HEK293 (cell line): ENCODE measurements at regions not wholly inside any gene's neighbourhood (a gene's known extent, or its start where the extent isn't known, plus 50 kb on each side); places are given as distances from the start of the nearest gene placed in this dataset.

Source experiments
- ELK4 ChIP-seq: IDR thresholded peaks from 2 replicates; pipeline ENCODE4 v1.6.1; 2011; ENCODE audit warnings: mild to moderate bottlenecking, low read depth, low read length, borderline replicate concordance
- PATZ1 ChIP-seq: fragments of 450-650 bp; formaldehyde crosslinking; IDR thresholded peaks from 2 replicates; pipeline ENCODE4 v1.5.1; 2016; ENCODE audit warnings: missing biosample characterization, missing genetic modification characterization
- REST ChIP-seq: fragments of 450-650 bp; formaldehyde crosslinking; IDR thresholded peaks from 2 replicates; pipeline ENCODE4 v1.5.1; 2016; ENCODE audit warnings: missing biosample characterization, missing genetic modification characterization
- TRIM28 ChIP-seq: IDR thresholded peaks from 2 replicates; pipeline ENCODE4 v1.6.1; 2011; ENCODE audit warnings: low read length, control low read depth, borderline replicate concordance
- ZBTB20 ChIP-seq: fragments of 450-650 bp; formaldehyde crosslinking; IDR thresholded peaks from 2 replicates; pipeline ENCODE4 v1.5.1; 2016; ENCODE audit warnings: missing biosample characterization, missing genetic modification characterization
- ZBTB7A ChIP-seq: fragments of 450-650 bp; formaldehyde crosslinking; IDR thresholded peaks from 2 replicates; pipeline ENCODE4 v1.5.1; 2016; ENCODE audit warnings: low read depth, missing biosample characterization, missing genetic modification characterization
- ZFP37 ChIP-seq: fragments of 450-650 bp; formaldehyde crosslinking; IDR thresholded peaks from 2 replicates; pipeline ENCODE4 v1.5.1; 2016; ENCODE audit warnings: missing biosample characterization, missing genetic modification characterization
- ZNF24 ChIP-seq: fragments of 450-650 bp; formaldehyde crosslinking; IDR thresholded peaks from 2 replicates; pipeline ENCODE4 v1.5.1; 2016; ENCODE audit warnings: missing biosample characterization, missing genetic modification characterization
- ZNF341 ChIP-seq: fragments of 450-650 bp; formaldehyde crosslinking; IDR thresholded peaks from 2 replicates; pipeline ENCODE4; 2016; ENCODE audit warnings: low read depth, missing biosample characterization, missing genetic modification characterization
- ZNF510 ChIP-seq: fragments of 450-650 bp; formaldehyde crosslinking; IDR thresholded peaks from 2 replicates; pipeline ENCODE4 v1.5.1; 2018; ENCODE audit warnings: mild to moderate bottlenecking, missing genetic modification characterization, missing biosample characterization; ENCODE audit not compliant: insufficient replicate concordance
- ZXDB ChIP-seq: fragments of 450-650 bp; formaldehyde crosslinking; IDR thresholded peaks from 2 replicates; pipeline ENCODE4 v1.5.1; 2016; ENCODE audit warnings: missing biosample characterization, missing genetic modification characterization
- TF ChIP-seq, protein P1 (sequence below): fragments of 450-650 bp; formaldehyde crosslinking; IDR thresholded peaks from 2 replicates; pipeline ENCODE4 v1.5.1; 2016; ENCODE audit warnings: missing biosample characterization, missing genetic modification characterization

DNA sequence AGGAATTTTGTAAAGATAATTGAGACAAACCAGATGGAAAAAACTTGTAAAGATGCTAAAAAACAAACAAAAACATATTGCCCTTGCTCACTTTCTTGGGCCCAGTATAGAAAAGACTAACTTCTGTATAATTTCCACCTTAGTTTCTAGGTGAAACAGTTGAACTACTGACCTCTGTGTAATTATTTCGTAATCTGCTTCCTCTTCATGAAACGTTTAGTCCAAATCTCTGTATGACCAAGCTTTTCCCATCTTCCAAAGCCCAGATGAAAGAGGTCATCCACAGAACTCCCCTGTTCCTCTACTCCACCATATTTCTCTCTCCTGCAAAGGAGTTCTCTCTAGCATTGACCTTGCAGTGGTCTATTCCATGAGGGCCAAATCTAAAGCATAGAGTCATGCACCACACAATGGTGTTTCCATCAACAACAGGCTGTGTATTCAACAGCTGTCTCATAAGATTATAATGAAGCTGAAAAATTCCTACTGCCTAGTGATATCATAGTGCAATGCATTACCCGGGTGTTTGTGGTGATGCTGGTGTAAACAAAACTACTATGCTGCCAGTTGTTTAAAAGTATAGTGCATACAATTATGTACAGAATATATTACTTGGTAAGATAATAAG lies 647.6 kb downstream of the TNS3 start:
- TF ChIP-seq, protein P1, sequence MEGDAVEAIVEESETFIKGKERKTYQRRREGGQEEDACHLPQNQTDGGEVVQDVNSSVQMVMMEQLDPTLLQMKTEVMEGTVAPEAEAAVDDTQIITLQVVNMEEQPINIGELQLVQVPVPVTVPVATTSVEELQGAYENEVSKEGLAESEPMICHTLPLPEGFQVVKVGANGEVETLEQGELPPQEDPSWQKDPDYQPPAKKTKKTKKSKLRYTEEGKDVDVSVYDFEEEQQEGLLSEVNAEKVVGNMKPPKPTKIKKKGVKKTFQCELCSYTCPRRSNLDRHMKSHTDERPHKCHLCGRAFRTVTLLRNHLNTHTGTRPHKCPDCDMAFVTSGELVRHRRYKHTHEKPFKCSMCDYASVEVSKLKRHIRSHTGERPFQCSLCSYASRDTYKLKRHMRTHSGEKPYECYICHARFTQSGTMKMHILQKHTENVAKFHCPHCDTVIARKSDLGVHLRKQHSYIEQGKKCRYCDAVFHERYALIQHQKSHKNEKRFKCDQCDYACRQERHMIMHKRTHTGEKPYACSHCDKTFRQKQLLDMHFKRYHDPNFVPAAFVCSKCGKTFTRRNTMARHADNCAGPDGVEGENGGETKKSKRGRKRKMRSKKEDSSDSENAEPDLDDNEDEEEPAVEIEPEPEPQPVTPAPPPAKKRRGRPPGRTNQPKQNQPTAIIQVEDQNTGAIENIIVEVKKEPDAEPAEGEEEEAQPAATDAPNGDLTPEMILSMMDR (tag by site-specific recombination) = no peak
- TF ChIP-seq ZNF510 (tag by site-specific recombination) (no peak), ZNF24 (tag by site-specific recombination) (no peak), ELK4 (no peak), TRIM28 (no peak), ZBTB20 (tag by site-specific recombination) (no peak), REST (tag by site-specific recombination) (no peak), ZFP37 (tag by site-specific recombination) (no peak), PATZ1 (tag by site-specific recombination) (no peak), ZNF341 (no peak), ZXDB (tag by site-specific recombination) (no peak), ZBTB7A (no peak)
